Ovary (tissue), 7 donors: ENCODE measurements at regions not wholly inside any gene's neighbourhood (a gene's known extent, or its start where the extent isn't known, plus 50 kb on each side); places are given as distances from the start of the nearest gene placed in this dataset.

ENCODE experiments used
- DNase-seq, 5 donors: peaks; one replicate each; pipeline ENCODE4 v3.0.0-alpha.2; 2019 to 2020
- H3K27ac ChIP-seq, 2 donors: fragments of 200-600 bp; one replicate each; pipeline versions ENCODE4 v1.5.1 to v1.8.0; 2019 to 2022
- H3K27me3 ChIP-seq: fragments of 200-600 bp; one replicate; pipeline ENCODE4 v1.8.0; 2022
- H3K36me3 ChIP-seq: fragments of 200-600 bp; sonication (generic); one replicate; pipeline ENCODE4 v1.5.1; 2019
- H3K4me1 ChIP-seq: one replicate; pipeline ENCODE4 v1.8.1; 2013; ENCODE audit warnings: mild to moderate bottlenecking, moderate library complexity; ENCODE audit not compliant: insufficient read depth
- H3K4me3 ChIP-seq: fragments of 200-600 bp; sonication (generic); one replicate; pipeline ENCODE4 v1.5.1; 2017
- H3K9me3 ChIP-seq, 2 donors: fragments of 200-600 bp in 1 of 2; sonication (generic) in 1 of 2; one replicate each; pipeline versions ENCODE4 v1.5.1 to v1.8.1; 2013 to 2019; ENCODE audit warnings: mild to moderate bottlenecking in 1 of 2, moderate library complexity in 1 of 2
- CTCF ChIP-seq, 3 donors: fragments of 450-650 bp in 2 of 3; fragments of 200-600 bp in 1 of 3; IDR thresholded peaks; one replicate each; pipeline versions ENCODE4 v1.5.1 to v1.8.0; 2016 to 2022; ENCODE audit warnings: antibody characterized with exemption in 3 of 3, mild to moderate bottlenecking in 1 of 3
- EP300 ChIP-seq: sonication (generic); formaldehyde crosslinking; IDR thresholded peaks from one replicate; pipeline ENCODE4 v1.6.1; 2017; ENCODE audit warnings: antibody characterized with exemption
- POLR2A ChIP-seq: fragments of 450-650 bp; IDR thresholded peaks from one replicate; pipeline ENCODE4 v1.6.1; 2017; ENCODE audit warnings: antibody characterized with exemption, mild to moderate bottlenecking, moderate library complexity
- WGBS, 3 donors: extraction: QIAGEN DNeasy Blood & Tissue Kit in 1 of 3; methylation state at CpG; one replicate each; pipeline versions ENCODE4 v1.1.5 to v1.1.7; 2013 to 2017; 5-methylcytosine and 5-hydroxymethylcytosine counted together
- intact Hi-C, 4 donors: fragments of 100-400 bp; cut with DNase I; formaldehyde crosslinking; loops; one replicate each; pipeline versions ENCODE4 v1.11.0 to v1.15.1; 2022 to 2023
- donor health status: DM: no; HTN: no; CAD: no; lungs with moderate emphysema.
- donor health status: DM: no; HTN: no; CAD: no.
- donor health status: Bipolar disorder and iron deficiency.
- donor health status: DM: no; HTN: no; CAD: no.
- donor health status: DM: yes; HTN: yes; CAD: no.

- TF ChIP-seq EP300 (no peak), POLR2A (no peak), CTCF (IDR thresholded peaks at IDR 0.05) (no peak)
- no peaks in the 10 kb centered on the region for H3K27me3 ChIP-seq
- H3K36me3 ChIP-seq = no peaks in the 10 kb centered on the region
- no peak overlapping the region for H3K27ac ChIP-seq
- 87 to 92% (median 92%) methylated on average over 9 of the region's 9 CpGs for WGBS, 3 donors
- no peaks in the 10 kb centered on the region for H3K9me3 ChIP-seq
- intact Hi-C loops = no loop called here
- H3K4me1 ChIP-seq = peaks cover 3% of the 10 kb centered on the region
- no peak overlapping the region for H3K4me3 ChIP-seq
- DNase-seq = no peak
Observed at GRCh38 chr20:50392138-50392866, 117.9 kb upstream of the PTPN1 start.

- H3K4me1 ChIP-seq = peaks cover 3% of the 10 kb centered on the region
- H3K27ac ChIP-seq = no peak overlapping the region
- TF ChIP-seq CTCF (IDR thresholded peaks at IDR 0.05) = no peak
- no peak for TF ChIP-seq POLR2A
- TF ChIP-seq EP300 = no peak
- H3K36me3 ChIP-seq = no peaks in the 10 kb centered on the region
- DNase-seq = no peak
- 76 to 96% (median 82%) methylated on average over 6 of the region's 6 CpGs for WGBS, 3 donors
- H3K27me3 ChIP-seq = no peaks in the 10 kb centered on the region
- H3K4me3 ChIP-seq = no peak overlapping the region
- intact Hi-C loops = no loop called here
- H3K9me3 ChIP-seq = no peaks in the 10 kb centered on the region
Observed at GRCh38 chr20:50393242-50393641, 116.9 kb upstream of the PTPN1 start.

GRCh38 chr20:50393990-50394561, 116.1 kb upstream of the PTPN1 start:
- Histone ChIP-seq H3K36me3 (no peaks in the 10 kb centered on the region), H3K4me3 (no peak overlapping the region), H3K4me1 (peaks cover 5% of the 10 kb centered on the region), H3K27me3 (no peaks in the 10 kb centered on the region), H3K27ac (no peak overlapping the region), H3K9me3 (no peaks in the 10 kb centered on the region)
- intact Hi-C loops = no loop called here
- DNase-seq = no peak
- TF ChIP-seq CTCF (IDR thresholded peaks at IDR 0.05) = no peak
- TF ChIP-seq EP300 = no peak
- TF ChIP-seq POLR2A = no peak
- WGBS, 3 donors = 80 to 92% (median 86%) methylated on average over 24 of the region's 24 CpGs

- Histone ChIP-seq H3K27me3 (no peaks in the 10 kb centered on the region), H3K27ac (no peak overlapping the region), H3K9me3 (no peaks in the 10 kb centered on the region), H3K4me3 (no peak overlapping the region), H3K36me3 (no peaks in the 10 kb centered on the region), H3K4me1 (peaks cover 9% of the 10 kb centered on the region)
- no peak for DNase-seq
- intact Hi-C loops = no loop called here
- TF ChIP-seq CTCF (IDR thresholded peaks at IDR 0.05) = no peak
- WGBS, 3 donors = 88 to 95% (median 90%) methylated on average over 11 of the region's 11 CpGs
Observed at GRCh38 chr20:50394569-50394968, 115.6 kb upstream of the PTPN1 start.
